SK-N-MC (cell line): ENCODE measurements at regions not wholly inside any gene's neighbourhood (a gene's known extent, or its start where the extent isn't known, plus 50 kb on each side); places are given as distances from the start of the nearest gene placed in this dataset.

Experiments used
- DNase-seq: peaks from one replicate; pipeline ENCODE4 v3.0.0-alpha.2; 2011; ENCODE audit warnings: low read depth, low spot score
- H3K27ac ChIP-seq: fragments of 200-600 bp; sonication (generic); 2 replicates; pipeline ENCODE4 v1.5.1; 2016; ENCODE audit warnings: mixed run types
- H3K36me3 ChIP-seq: fragments of 200-600 bp; sonication (generic); 2 replicates; pipeline ENCODE4 v1.6.1; 2017; ENCODE audit warnings: antibody characterized with exemption, low read length, mixed read lengths; ENCODE audit not compliant: insufficient read depth
- H3K4me3 ChIP-seq: fragments of 200-600 bp; sonication (generic); 2 replicates; pipeline ENCODE4 v1.5.1; 2016
- H3K9ac ChIP-seq: fragments of 200-600 bp; sonication (generic); 2 replicates; pipeline ENCODE4 v1.8.0; 2017; ENCODE audit warnings: mixed run types, mixed read lengths; ENCODE audit not compliant: insufficient read length
- H3K9me3 ChIP-seq: fragments of 200-600 bp; sonication (generic); 2 replicates; pipeline ENCODE4 v1.6.1; 2017; ENCODE audit warnings: low read depth, mild to moderate bottlenecking, antibody characterized with exemption, low read length, moderate library complexity, mixed read lengths
- EZH2 ChIP-seq: fragments of 200-600 bp; sonication (generic); IDR thresholded peaks from one replicate; pipeline ENCODE4 v1.6.1; 2017; ENCODE audit warnings: antibody characterized with exemption
- FOXP2 ChIP-seq: optimal IDR thresholded peaks from 2 replicates; pipeline ENCODE3; 2011; ENCODE audit warnings: mild to moderate bottlenecking, moderate library complexity; ENCODE audit not compliant: insufficient read depth; ENCODE audit errors: extremely low read length, control extremely low read depth
- POLR2AphosphoS5 ChIP-seq: IDR thresholded peaks from 2 replicates; pipeline ENCODE4 v1.6.1; 2012; ENCODE audit warnings: mild to moderate bottlenecking, low read depth, low read length, borderline replicate concordance

- DNase-seq: no peak
- Histone ChIP-seq H3K36me3 (no peaks in the 10 kb centered on the region), H3K27ac (no peak overlapping the region), H3K9ac (no peak overlapping the region), H3K9me3 (no peaks in the 10 kb centered on the region), H3K4me3 (no peak overlapping the region)
- TF ChIP-seq FOXP2 (no peak), POLR2AphosphoS5 (no peak), EZH2 (no peak)
Measured at GRCh38 chr16:13313351-13313750, 412.0 kb downstream of the SHISA9 start.

GRCh38 chr16:13314633-13315032, 413.2 kb downstream of the SHISA9 start:
- Histone ChIP-seq H3K36me3 (no peaks in the 10 kb centered on the region), H3K9me3 (no peaks in the 10 kb centered on the region), H3K9ac (no peak overlapping the region), H3K4me3 (no peak overlapping the region), H3K27ac (no peak overlapping the region)
- no peak for DNase-seq
- no peak for TF ChIP-seq FOXP2
- TF ChIP-seq EZH2: no peak
- TF ChIP-seq POLR2AphosphoS5: no peak

- Histone ChIP-seq H3K4me3 (no peak overlapping the region), H3K9me3 (no peaks in the 10 kb centered on the region), H3K27ac (no peak overlapping the region), H3K9ac (no peak overlapping the region), H3K36me3 (no peaks in the 10 kb centered on the region)
- TF ChIP-seq FOXP2: no peak
- TF ChIP-seq EZH2: no peak
- TF ChIP-seq POLR2AphosphoS5: no peak
- DNase-seq: no peak
Measured at GRCh38 chr16:13315642-13316427, 414.4 kb downstream of the SHISA9 start.

- no peak for DNase-seq
- H3K27ac ChIP-seq: no peak overlapping the region
- no peaks in the 10 kb centered on the region for H3K36me3 ChIP-seq
- H3K9ac ChIP-seq: no peak overlapping the region
- TF ChIP-seq EZH2 (no peak), FOXP2 (no peak), POLR2AphosphoS5 (no peak)
- H3K4me3 ChIP-seq: no peak overlapping the region
- H3K9me3 ChIP-seq: no peaks in the 10 kb centered on the region
Measured at GRCh38 chr16:13322336-13322735, 420.9 kb downstream of the SHISA9 start.

- no peak for TF ChIP-seq POLR2AphosphoS5
- TF ChIP-seq EZH2: no peak
- TF ChIP-seq FOXP2: no peak
- no peak for DNase-seq
- Histone ChIP-seq H3K27ac (no peak overlapping the region), H3K9ac (no peak overlapping the region), H3K9me3 (no peaks in the 10 kb centered on the region), H3K4me3 (no peak overlapping the region), H3K36me3 (no peaks in the 10 kb centered on the region)
Measured at GRCh38 chr16:13324851-13325250, 423.5 kb downstream of the SHISA9 start.

GRCh38 chr16:13325396-13325795, 424.0 kb downstream of the SHISA9 start:
- Histone ChIP-seq H3K27ac (no peak overlapping the region), H3K9me3 (no peaks in the 10 kb centered on the region), H3K36me3 (no peaks in the 10 kb centered on the region), H3K4me3 (no peak overlapping the region), H3K9ac (no peak overlapping the region)
- TF ChIP-seq FOXP2: no peak
- no peak for TF ChIP-seq EZH2
- no peak for TF ChIP-seq POLR2AphosphoS5
- no peak for DNase-seq

- no peak overlapping the region for H3K4me3 ChIP-seq
- no peaks in the 10 kb centered on the region for H3K9me3 ChIP-seq
- H3K36me3 ChIP-seq: no peaks in the 10 kb centered on the region
- no peak overlapping the region for H3K9ac ChIP-seq
- H3K27ac ChIP-seq: no peak overlapping the region
- no peak for DNase-seq
- TF ChIP-seq FOXP2: no peak
- TF ChIP-seq EZH2: no peak
- no peak for TF ChIP-seq POLR2AphosphoS5
Measured at GRCh38 chr16:13331918-13332317, 430.5 kb downstream of the SHISA9 start.

- Histone ChIP-seq H3K9me3 (no peaks in the 10 kb centered on the region), H3K4me3 (no peak overlapping the region), H3K36me3 (no peaks in the 10 kb centered on the region), H3K27ac (no peak overlapping the region), H3K9ac (no peak overlapping the region)
- DNase-seq: no peak
- no peak for TF ChIP-seq POLR2AphosphoS5
- no peak for TF ChIP-seq FOXP2
- no peak for TF ChIP-seq EZH2
Measured at GRCh38 chr16:13332713-13333255, 431.4 kb downstream of the SHISA9 start.

GRCh38 chr16:13333336-13333735, 431.9 kb downstream of the SHISA9 start:
- Histone ChIP-seq H3K4me3 (no peak overlapping the region), H3K36me3 (no peaks in the 10 kb centered on the region), H3K9me3 (no peaks in the 10 kb centered on the region), H3K27ac (no peak overlapping the region), H3K9ac (no peak overlapping the region)
- no peak for DNase-seq
- TF ChIP-seq POLR2AphosphoS5: no peak
- no peak for TF ChIP-seq EZH2
- TF ChIP-seq FOXP2: no peak
